Ishikawa (cell line): ENCODE measurements at regions not wholly inside any gene's neighbourhood (a gene's known extent, or its start where the extent isn't known, plus 50 kb on each side); places are given as distances from the start of the nearest gene placed in this dataset.

Source experiments
- CEBPB ChIP-seq: IDR thresholded peaks from 2 replicates; pipeline ENCODE4 v1.6.1; 2012
- CREB1 ChIP-seq: IDR thresholded peaks from 2 replicates; pipeline ENCODE4 v1.6.1; 2012; ENCODE audit warnings: low read depth
- EGR1 ChIP-seq: IDR thresholded peaks from 2 replicates; pipeline ENCODE4 v1.6.1; 2012
- EP300 ChIP-seq: IDR thresholded peaks from 2 replicates; pipeline ENCODE4 v1.6.1; 2012; ENCODE audit warnings: borderline replicate concordance
- NFIC ChIP-seq: IDR thresholded peaks from 2 replicates; pipeline ENCODE4 v1.6.1; 2012
- RAD21 ChIP-seq: IDR thresholded peaks from 2 replicates; pipeline ENCODE4 v1.6.1; 2012; ENCODE audit warnings: low read depth
- TCF12 ChIP-seq: IDR thresholded peaks from 2 replicates; pipeline ENCODE4 v1.6.1; 2012; ENCODE audit warnings: low read depth
- TEAD4 ChIP-seq: IDR thresholded peaks from 2 replicates; pipeline ENCODE4 v1.6.1; 2012
- YY1 ChIP-seq: IDR thresholded peaks from 2 replicates; pipeline ENCODE4 v1.6.1; 2012; ENCODE audit warnings: low read depth
- TF ChIP-seq, protein P1 (sequence below): IDR thresholded peaks from 2 replicates; pipeline ENCODE4 v1.6.1; 2012; ENCODE audit warnings: low read depth, mild to moderate bottlenecking
- TF ChIP-seq, protein P2 (sequence below): IDR thresholded peaks from 2 replicates; pipeline ENCODE4 v1.6.1; 2012

DNA sequence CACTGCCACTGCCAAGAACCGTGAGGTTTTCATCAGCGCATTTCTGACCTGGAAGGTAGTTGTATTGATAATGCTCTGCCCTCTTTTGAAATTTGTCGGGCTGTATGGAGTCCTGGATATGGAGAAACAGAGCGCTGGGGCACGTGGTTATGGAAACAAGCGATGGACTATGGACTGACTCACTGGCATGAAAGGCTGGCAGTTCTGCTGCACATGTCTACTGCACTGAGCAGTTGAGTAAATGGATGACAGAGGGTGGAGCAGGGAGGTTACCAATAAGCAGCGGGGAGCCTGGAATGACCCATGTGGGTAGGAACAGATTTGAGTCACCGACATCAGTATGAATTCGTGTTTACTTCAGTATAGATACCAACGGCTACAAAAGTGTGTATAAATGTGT lies 429.5 kb downstream of the OCA2 start:
- TF ChIP-seq NFIC: no peak
- TF ChIP-seq CEBPB: no peak
- TF ChIP-seq, protein P1, sequence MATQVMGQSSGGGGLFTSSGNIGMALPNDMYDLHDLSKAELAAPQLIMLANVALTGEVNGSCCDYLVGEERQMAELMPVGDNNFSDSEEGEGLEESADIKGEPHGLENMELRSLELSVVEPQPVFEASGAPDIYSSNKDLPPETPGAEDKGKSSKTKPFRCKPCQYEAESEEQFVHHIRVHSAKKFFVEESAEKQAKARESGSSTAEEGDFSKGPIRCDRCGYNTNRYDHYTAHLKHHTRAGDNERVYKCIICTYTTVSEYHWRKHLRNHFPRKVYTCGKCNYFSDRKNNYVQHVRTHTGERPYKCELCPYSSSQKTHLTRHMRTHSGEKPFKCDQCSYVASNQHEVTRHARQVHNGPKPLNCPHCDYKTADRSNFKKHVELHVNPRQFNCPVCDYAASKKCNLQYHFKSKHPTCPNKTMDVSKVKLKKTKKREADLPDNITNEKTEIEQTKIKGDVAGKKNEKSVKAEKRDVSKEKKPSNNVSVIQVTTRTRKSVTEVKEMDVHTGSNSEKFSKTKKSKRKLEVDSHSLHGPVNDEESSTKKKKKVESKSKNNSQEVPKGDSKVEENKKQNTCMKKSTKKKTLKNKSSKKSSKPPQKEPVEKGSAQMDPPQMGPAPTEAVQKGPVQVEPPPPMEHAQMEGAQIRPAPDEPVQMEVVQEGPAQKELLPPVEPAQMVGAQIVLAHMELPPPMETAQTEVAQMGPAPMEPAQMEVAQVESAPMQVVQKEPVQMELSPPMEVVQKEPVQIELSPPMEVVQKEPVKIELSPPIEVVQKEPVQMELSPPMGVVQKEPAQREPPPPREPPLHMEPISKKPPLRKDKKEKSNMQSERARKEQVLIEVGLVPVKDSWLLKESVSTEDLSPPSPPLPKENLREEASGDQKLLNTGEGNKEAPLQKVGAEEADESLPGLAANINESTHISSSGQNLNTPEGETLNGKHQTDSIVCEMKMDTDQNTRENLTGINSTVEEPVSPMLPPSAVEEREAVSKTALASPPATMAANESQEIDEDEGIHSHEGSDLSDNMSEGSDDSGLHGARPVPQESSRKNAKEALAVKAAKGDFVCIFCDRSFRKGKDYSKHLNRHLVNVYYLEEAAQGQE: no peak
- no peak for TF ChIP-seq TEAD4
- TF ChIP-seq, protein P2, sequence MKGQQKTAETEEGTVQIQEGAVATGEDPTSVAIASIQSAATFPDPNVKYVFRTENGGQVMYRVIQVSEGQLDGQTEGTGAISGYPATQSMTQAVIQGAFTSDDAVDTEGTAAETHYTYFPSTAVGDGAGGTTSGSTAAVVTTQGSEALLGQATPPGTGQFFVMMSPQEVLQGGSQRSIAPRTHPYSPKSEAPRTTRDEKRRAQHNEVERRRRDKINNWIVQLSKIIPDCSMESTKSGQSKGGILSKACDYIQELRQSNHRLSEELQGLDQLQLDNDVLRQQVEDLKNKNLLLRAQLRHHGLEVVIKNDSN: no peak
- no peak for TF ChIP-seq YY1
- TF ChIP-seq RAD21: no peak
- TF ChIP-seq EGR1: no peak
- no peak for TF ChIP-seq TCF12
- TF ChIP-seq EP300: no peak
- TF ChIP-seq CREB1: no peak
